ENCODE measurements at regions not wholly inside any gene's neighbourhood (a gene's known extent, or its start where the extent isn't known, plus 50 kb on each side); places are given as distances from the start of the nearest gene placed in this dataset.

DNA sequence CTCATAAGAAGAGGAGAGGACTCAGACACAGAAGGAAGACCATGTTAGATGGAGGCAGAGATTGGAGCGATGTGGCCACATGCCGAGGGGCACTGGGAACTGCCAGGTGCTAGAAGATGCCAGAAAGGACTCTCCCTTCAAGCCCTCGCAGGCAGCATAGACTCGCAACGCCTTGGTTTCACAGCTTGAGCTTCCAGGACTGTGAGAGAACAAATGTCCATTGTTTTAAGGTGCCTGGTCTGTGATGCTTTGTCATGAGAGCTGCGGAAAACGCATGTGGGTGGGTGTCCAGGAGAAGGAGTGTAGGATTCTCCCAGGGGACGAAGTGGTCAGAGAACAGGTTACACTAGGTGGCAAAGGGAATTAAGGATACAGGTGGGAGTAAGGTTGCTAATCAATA, 125.9 kb upstream of the USP29 start:
- TF ChIP-seq, protein P1, sequence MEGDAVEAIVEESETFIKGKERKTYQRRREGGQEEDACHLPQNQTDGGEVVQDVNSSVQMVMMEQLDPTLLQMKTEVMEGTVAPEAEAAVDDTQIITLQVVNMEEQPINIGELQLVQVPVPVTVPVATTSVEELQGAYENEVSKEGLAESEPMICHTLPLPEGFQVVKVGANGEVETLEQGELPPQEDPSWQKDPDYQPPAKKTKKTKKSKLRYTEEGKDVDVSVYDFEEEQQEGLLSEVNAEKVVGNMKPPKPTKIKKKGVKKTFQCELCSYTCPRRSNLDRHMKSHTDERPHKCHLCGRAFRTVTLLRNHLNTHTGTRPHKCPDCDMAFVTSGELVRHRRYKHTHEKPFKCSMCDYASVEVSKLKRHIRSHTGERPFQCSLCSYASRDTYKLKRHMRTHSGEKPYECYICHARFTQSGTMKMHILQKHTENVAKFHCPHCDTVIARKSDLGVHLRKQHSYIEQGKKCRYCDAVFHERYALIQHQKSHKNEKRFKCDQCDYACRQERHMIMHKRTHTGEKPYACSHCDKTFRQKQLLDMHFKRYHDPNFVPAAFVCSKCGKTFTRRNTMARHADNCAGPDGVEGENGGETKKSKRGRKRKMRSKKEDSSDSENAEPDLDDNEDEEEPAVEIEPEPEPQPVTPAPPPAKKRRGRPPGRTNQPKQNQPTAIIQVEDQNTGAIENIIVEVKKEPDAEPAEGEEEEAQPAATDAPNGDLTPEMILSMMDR (IDR thresholded peaks at IDR 0.05), result no peak
- TF ChIP-seq POLR2A (IDR thresholded peaks at IDR 0.05) (no peak), POLR2AphosphoS5 (IDR thresholded peaks at IDR 0.05) (no peak)

All from transverse colon (tissue), 4 donors.